ENCODE measurements at regions not wholly inside any gene's neighbourhood (a gene's known extent, or its start where the extent isn't known, plus 50 kb on each side); places are given as distances from the start of the nearest gene placed in this dataset.

- no peak for TF ChIP-seq CTCF (IDR thresholded peaks at IDR 0.05)
- TF ChIP-seq TCF7L2 (IDR thresholded peaks at IDR 0.05; ENCODE audit: low read depth, low read length): no peak
- no peak for TF ChIP-seq POLR2AphosphoS5 (IDR thresholded peaks at IDR 0.05; ENCODE audit: low read depth, low read length)
Observed at GRCh38 chr22:49593509-49593908, 234.2 kb downstream of the BRD1 start.

Data from Panc1 (cell line).